HEK293 (cell line): ENCODE measurements at regions not wholly inside any gene's neighbourhood (a gene's known extent, or its start where the extent isn't known, plus 50 kb on each side); places are given as distances from the start of the nearest gene placed in this dataset.

Experiments used
- CTCF ChIA-PET: fragments of 350-600 bp; formaldehyde crosslinking; extraction: SDS; loops from one replicate; lab custom pipeline; 2021; ENCODE audit warnings: antibody characterized with exemption; lab: Yijun Ruan, JAX
- POLR2A ChIA-PET: fragments of 300-600 bp; formaldehyde crosslinking; extraction: SDS; loops from one replicate; lab custom pipeline; 2020; ENCODE audit warnings: antibody characterized with exemption, inconsistent platforms; lab: Yijun Ruan, JAX
- H3K27ac ChIP-seq: fragments of 200-500 bp; sonication (Bioruptor generic); 2 replicates; pipeline ENCODE4 v1.5.1; 2014; ENCODE audit warnings: low read depth, low read length, control low read depth, inconsistent platforms; ENCODE audit errors: extremely low read depth
- H3K36me3 ChIP-seq, 2 experiments: fragments of 200-500 bp in 1 of 2; sonication (Bioruptor generic) in 1 of 2; 1 replicate in 1 of 2; 2 replicates in 1 of 2; pipeline ENCODE4 v1.5.1; 2014 to 2017; ENCODE audit warnings: inconsistent platforms in 2 of 2, low read length in 2 of 2; ENCODE audit not compliant: control insufficient read depth in 2 of 2, insufficient read depth in 1 of 2
- H3K4me1 ChIP-seq: fragments of 200-500 bp; sonication (Bioruptor generic); 2 replicates; pipeline ENCODE4 v1.5.1; 2014; ENCODE audit warnings: mild to moderate bottlenecking, low read length, inconsistent platforms; ENCODE audit not compliant: control insufficient read depth, insufficient read depth
- H3K4me3 ChIP-seq: 2 replicates; pipeline ENCODE4 v1.5.1; 2011; ENCODE audit warnings: low read depth, mild to moderate bottlenecking, control low read depth, low read length, moderate library complexity
- H3K9me3 ChIP-seq: fragments of 200-500 bp; sonication (Bioruptor generic); 2 replicates; pipeline ENCODE4 v1.5.1; 2014; ENCODE audit warnings: low read depth, low read length, inconsistent platforms; ENCODE audit not compliant: control insufficient read depth, insufficient read depth
- BCL11B ChIP-seq: fragments of 450-650 bp; formaldehyde crosslinking; IDR thresholded peaks from 2 replicates; pipeline ENCODE4 v1.5.1; 2016; ENCODE audit warnings: low read depth, missing biosample characterization, missing genetic modification characterization
- HOXC10 ChIP-seq: sonication (generic); formaldehyde crosslinking; IDR thresholded peaks from 2 replicates; pipeline ENCODE4 v1.8.1; 2023; ENCODE audit warnings: mild to moderate bottlenecking, missing genetic modification reagents
- KLF1 ChIP-seq: fragments of 450-650 bp; formaldehyde crosslinking; IDR thresholded peaks from 2 replicates; pipeline ENCODE4 v1.5.1; 2016; ENCODE audit warnings: missing biosample characterization, missing genetic modification characterization
- WT1 ChIP-seq: fragments of 450-650 bp; formaldehyde crosslinking; IDR thresholded peaks from 2 replicates; pipeline ENCODE4 v1.5.1; 2016; ENCODE audit warnings: missing biosample characterization, missing genetic modification characterization
- ZBTB8A ChIP-seq: fragments of 450-650 bp; formaldehyde crosslinking; IDR thresholded peaks from 2 replicates; pipeline ENCODE4 v1.5.1; 2016; ENCODE audit warnings: missing biosample characterization, missing genetic modification characterization
- ZFHX2 ChIP-seq: fragments of 450-650 bp; formaldehyde crosslinking; conservative IDR thresholded peaks from 2 replicates; pipeline ENCODE4 v1.5.1; 2016; ENCODE audit warnings: missing biosample characterization, missing genetic modification characterization
- ZNF112 ChIP-seq: fragments of 450-650 bp; formaldehyde crosslinking; IDR thresholded peaks from 2 replicates; pipeline ENCODE4 v1.5.0; 2017; ENCODE audit warnings: missing biosample characterization, missing genetic modification characterization
- ZNF121 ChIP-seq: fragments of 450-650 bp; formaldehyde crosslinking; IDR thresholded peaks from 2 replicates; pipeline ENCODE4 v1.5.1; 2016; ENCODE audit warnings: missing biosample characterization, missing genetic modification characterization
- ZNF169 ChIP-seq: fragments of 450-650 bp; formaldehyde crosslinking; IDR thresholded peaks from 2 replicates; pipeline ENCODE4 v1.5.1; 2016; ENCODE audit warnings: missing biosample characterization, missing genetic modification characterization
- ZNF202 ChIP-seq: fragments of 450-650 bp; formaldehyde crosslinking; IDR thresholded peaks from 2 replicates; pipeline ENCODE4 v1.5.1; 2016; ENCODE audit warnings: missing biosample characterization, missing genetic modification characterization, borderline replicate concordance
- ZNF26 ChIP-seq: fragments of 450-650 bp; formaldehyde crosslinking; IDR thresholded peaks from 2 replicates; pipeline ENCODE4 v1.5.1; 2016; ENCODE audit warnings: missing biosample characterization, missing genetic modification characterization
- ZNF391 ChIP-seq: fragments of 450-650 bp; formaldehyde crosslinking; IDR thresholded peaks from 2 replicates; pipeline ENCODE4 v1.5.1; 2016; ENCODE audit warnings: low read depth, missing biosample characterization, missing genetic modification characterization, borderline replicate concordance
- ZNF48 ChIP-seq: fragments of 450-650 bp; formaldehyde crosslinking; IDR thresholded peaks from 2 replicates; pipeline ENCODE4 v1.5.1; 2016; ENCODE audit warnings: missing biosample characterization, missing genetic modification characterization
- ZNF510 ChIP-seq: fragments of 450-650 bp; formaldehyde crosslinking; IDR thresholded peaks from 2 replicates; pipeline ENCODE4 v1.5.1; 2018; ENCODE audit warnings: mild to moderate bottlenecking, missing genetic modification characterization, missing biosample characterization; ENCODE audit not compliant: insufficient replicate concordance
- ZNF529 ChIP-seq: fragments of 450-650 bp; formaldehyde crosslinking; IDR thresholded peaks from 2 replicates; pipeline ENCODE4 v1.5.1; 2017; ENCODE audit warnings: missing genetic modification characterization, missing biosample characterization; ENCODE audit not compliant: insufficient replicate concordance
- ZNF549 ChIP-seq: fragments of 450-650 bp; IDR thresholded peaks from 2 replicates; pipeline ENCODE4 v1.5.1; 2018; ENCODE audit warnings: missing biosample characterization, missing genetic modification characterization, mild to moderate bottlenecking, inconsistent platforms, moderate library complexity
- ZNF596 ChIP-seq: fragments of 450-650 bp; IDR thresholded peaks from 2 replicates; pipeline ENCODE4 v1.5.0; 2018; ENCODE audit warnings: missing biosample characterization, mild to moderate bottlenecking, missing genetic modification characterization, moderate library complexity
- ZNF624 ChIP-seq: fragments of 450-650 bp; formaldehyde crosslinking; IDR thresholded peaks from 2 replicates; pipeline ENCODE4 v1.5.1; 2017; ENCODE audit warnings: missing biosample characterization, missing genetic modification characterization
- ZNF768 ChIP-seq: fragments of 450-650 bp; formaldehyde crosslinking; IDR thresholded peaks from 2 replicates; pipeline ENCODE4 v1.5.1; 2018; ENCODE audit warnings: missing biosample characterization, mild to moderate bottlenecking, missing genetic modification characterization
- ZNF792 ChIP-seq: fragments of 450-650 bp; formaldehyde crosslinking; IDR thresholded peaks from 2 replicates; pipeline ENCODE4 v1.5.1; 2016; ENCODE audit warnings: missing biosample characterization, missing genetic modification characterization
- ZSCAN18 ChIP-seq: fragments of 450-650 bp; formaldehyde crosslinking; IDR thresholded peaks from 2 replicates; pipeline ENCODE4 v1.5.1; 2016; ENCODE audit warnings: missing biosample characterization, missing genetic modification characterization
- TF ChIP-seq, protein P1 (sequence below): fragments of 450-650 bp; formaldehyde crosslinking; IDR thresholded peaks from 2 replicates; pipeline ENCODE4 v1.5.1; 2017; ENCODE audit warnings: missing biosample characterization, missing genetic modification characterization
- TF ChIP-seq, protein P2 (sequence below): fragments of 450-650 bp; formaldehyde crosslinking; IDR thresholded peaks from 2 replicates; pipeline ENCODE4 v1.5.1; 2016; ENCODE audit warnings: missing biosample characterization, missing genetic modification characterization
- TF ChIP-seq, protein P3 (sequence below): fragments of 450-650 bp; formaldehyde crosslinking; IDR thresholded peaks from 2 replicates; pipeline ENCODE4 v1.5.1; 2016; ENCODE audit warnings: missing biosample characterization, missing genetic modification characterization

DNA sequence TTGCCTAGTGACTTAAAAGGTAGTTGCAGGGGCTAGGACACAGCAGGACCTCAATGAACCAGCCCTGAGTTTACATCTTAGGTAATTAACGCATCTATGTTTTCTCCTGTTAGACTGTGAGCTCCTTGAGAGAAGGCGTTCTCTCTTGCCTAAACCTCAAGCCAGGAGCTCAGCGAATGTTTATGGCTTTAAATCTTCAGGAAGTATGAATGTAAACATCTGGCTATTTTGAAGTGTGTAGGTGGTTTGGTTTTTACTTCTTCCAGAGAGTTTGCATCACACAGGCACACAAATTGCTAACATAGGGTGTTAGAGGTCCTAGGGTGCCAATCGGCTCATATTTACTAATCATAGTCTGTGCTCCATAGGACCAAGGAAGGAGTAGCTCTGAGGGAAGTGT lies 387.7 kb upstream of the ZNF507 start (continued):
- TF ChIP-seq ZNF510 (tag by site-specific recombination) (no peak), ZNF549 (tag by site-specific recombination) (no peak), ZNF529 (tag by site-specific recombination) (no peak), ZNF26 (tag by site-specific recombination) (no peak), ZNF121 (tag by site-specific recombination) (no peak), ZNF624 (tag by site-specific recombination) (no peak), ZNF202 (no peak), HOXC10 (CRISPR knock-in tag) (no peak), ZSCAN18 (no peak), ZNF169 (tag by site-specific recombination) (no peak)
- TF ChIP-seq, protein P1, sequence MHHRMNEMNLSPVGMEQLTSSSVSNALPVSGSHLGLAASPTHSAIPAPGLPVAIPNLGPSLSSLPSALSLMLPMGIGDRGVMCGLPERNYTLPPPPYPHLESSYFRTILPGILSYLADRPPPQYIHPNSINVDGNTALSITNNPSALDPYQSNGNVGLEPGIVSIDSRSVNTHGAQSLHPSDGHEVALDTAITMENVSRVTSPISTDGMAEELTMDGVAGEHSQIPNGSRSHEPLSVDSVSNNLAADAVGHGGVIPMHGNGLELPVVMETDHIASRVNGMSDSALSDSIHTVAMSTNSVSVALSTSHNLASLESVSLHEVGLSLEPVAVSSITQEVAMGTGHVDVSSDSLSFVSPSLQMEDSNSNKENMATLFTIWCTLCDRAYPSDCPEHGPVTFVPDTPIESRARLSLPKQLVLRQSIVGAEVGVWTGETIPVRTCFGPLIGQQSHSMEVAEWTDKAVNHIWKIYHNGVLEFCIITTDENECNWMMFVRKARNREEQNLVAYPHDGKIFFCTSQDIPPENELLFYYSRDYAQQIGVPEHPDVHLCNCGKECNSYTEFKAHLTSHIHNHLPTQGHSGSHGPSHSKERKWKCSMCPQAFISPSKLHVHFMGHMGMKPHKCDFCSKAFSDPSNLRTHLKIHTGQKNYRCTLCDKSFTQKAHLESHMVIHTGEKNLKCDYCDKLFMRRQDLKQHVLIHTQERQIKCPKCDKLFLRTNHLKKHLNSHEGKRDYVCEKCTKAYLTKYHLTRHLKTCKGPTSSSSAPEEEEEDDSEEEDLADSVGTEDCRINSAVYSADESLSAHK (tag by site-specific recombination), result no peak

- ChIA-PET POLR2A (no interaction called here), CTCF (interaction anchor here (1.0 kb wide), 1 partner anchor 45 kb away, joined by 3 read pairs; no protein-coding TSS in a partner anchor)
- no peak overlapping the region for H3K27ac ChIP-seq
- no peaks in the 10 kb centered on the region; the same call in 1 of the 2 replicates for H3K9me3 ChIP-seq
- H3K4me1 ChIP-seq, result peaks cover 9% of the 10 kb centered on the region
- no peak overlapping the region for H3K4me3 ChIP-seq
- TF ChIP-seq, protein P2, sequence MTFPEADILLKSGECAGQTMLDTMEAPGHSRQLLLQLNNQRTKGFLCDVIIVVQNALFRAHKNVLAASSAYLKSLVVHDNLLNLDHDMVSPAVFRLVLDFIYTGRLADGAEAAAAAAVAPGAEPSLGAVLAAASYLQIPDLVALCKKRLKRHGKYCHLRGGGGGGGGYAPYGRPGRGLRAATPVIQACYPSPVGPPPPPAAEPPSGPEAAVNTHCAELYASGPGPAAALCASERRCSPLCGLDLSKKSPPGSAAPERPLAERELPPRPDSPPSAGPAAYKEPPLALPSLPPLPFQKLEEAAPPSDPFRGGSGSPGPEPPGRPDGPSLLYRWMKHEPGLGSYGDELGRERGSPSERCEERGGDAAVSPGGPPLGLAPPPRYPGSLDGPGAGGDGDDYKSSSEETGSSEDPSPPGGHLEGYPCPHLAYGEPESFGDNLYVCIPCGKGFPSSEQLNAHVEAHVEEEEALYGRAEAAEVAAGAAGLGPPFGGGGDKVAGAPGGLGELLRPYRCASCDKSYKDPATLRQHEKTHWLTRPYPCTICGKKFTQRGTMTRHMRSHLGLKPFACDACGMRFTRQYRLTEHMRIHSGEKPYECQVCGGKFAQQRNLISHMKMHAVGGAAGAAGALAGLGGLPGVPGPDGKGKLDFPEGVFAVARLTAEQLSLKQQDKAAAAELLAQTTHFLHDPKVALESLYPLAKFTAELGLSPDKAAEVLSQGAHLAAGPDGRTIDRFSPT, result no peak
- TF ChIP-seq WT1 (tag by site-specific recombination), result no peak
- no peak for TF ChIP-seq ZNF529 (tag by site-specific recombination)
- TF ChIP-seq ZNF48 (tag by site-specific recombination), result no peak
- TF ChIP-seq ZNF391, result no peak
- no peak for TF ChIP-seq ZBTB8A (tag by site-specific recombination)
- TF ChIP-seq, all 188 proteins: peak for 0
- no peaks in the 10 kb centered on the region for H3K36me3 ChIP-seq
Measured at GRCh38 chr19:31959527-31960018, 385.8 kb upstream of the ZNF507 start.

GRCh38 chr19:31960474-31960873 lies 384.9 kb upstream of the ZNF507 start:
- ChIA-PET CTCF (no interaction called here), POLR2A (no interaction called here)
- no peak overlapping the region for H3K27ac ChIP-seq
- no peaks in the 10 kb centered on the region; the same call in 1 of the 2 replicates for H3K9me3 ChIP-seq
- no peak overlapping the region for H3K4me3 ChIP-seq
- TF ChIP-seq ZFHX2 (tag by site-specific recombination) (no peak), KLF1 (tag by site-specific recombination) (no peak), ZNF596 (no peak), BCL11B (tag by site-specific recombination) (no peak), ZNF112 (no peak), ZNF768 (no peak), ZNF792 (no peak)
- TF ChIP-seq, protein P3, sequence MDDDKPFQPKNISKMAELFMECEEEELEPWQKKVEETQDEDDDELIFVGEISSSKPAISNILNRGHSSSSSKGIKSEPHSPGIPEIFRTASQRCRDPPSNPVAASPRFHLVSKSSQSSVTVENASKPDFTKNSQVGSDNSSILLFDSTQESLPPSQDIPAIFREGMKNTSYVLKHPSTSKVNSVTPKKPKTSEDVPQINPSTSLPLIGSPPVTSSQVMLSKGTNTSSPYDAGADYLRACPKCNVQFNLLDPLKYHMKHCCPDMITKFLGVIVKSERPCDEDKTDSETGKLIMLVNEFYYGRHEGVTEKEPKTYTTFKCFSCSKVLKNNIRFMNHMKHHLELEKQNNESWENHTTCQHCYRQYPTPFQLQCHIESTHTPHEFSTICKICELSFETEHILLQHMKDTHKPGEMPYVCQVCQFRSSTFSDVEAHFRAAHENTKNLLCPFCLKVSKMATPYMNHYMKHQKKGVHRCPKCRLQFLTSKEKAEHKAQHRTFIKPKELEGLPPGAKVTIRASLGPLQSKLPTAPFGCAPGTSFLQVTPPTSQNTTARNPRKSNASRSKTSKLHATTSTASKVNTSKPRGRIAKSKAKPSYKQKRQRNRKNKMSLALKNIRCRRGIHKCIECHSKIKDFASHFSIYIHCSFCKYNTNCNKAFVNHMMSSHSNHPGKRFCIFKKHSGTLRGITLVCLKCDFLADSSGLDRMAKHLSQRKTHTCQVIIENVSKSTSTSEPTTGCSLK (tag by site-specific recombination), result no peak
- H3K36me3 ChIP-seq, result no peaks in the 10 kb centered on the region
- H3K4me1 ChIP-seq, result peaks cover 9% of the 10 kb centered on the region
